ENCODE measurements at regions not wholly inside any gene's neighbourhood (a gene's known extent, or its start where the extent isn't known, plus 50 kb on each side); places are given as distances from the start of the nearest gene placed in this dataset.
"Not testable (repeated sequence)": the region's sequence is repeated elsewhere in the genome, so short reads cannot be mapped to it uniquely, and the experiment has no call there.

DNA sequence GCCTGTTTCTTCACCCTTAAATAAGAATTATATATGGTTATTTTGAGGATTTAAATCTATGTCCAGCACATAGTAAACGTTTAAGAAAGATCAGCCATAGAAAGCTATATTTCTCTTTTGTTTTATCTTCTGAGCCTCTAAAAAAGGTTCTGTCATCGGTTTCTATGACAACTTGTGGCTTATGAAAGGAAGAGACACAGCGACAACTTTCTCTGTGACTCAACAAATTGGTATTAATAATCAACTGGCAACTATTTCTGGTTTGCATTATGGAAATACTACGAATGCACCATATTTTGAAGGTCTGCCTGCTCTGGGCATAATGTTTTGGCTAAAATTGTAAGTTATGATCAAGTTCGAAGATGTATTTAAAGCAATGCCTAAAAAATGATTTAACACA is 751.0 kb downstream of the CD109 start:
- no peak for DNase-seq (ENCODE audit: low read depth)
- in situ Hi-C loops (cut with HindIII; ENCODE audit: low pct_unique_long_range_greater_than_20kb, low sequenced_read_pairs), result no loop called here

DNA sequence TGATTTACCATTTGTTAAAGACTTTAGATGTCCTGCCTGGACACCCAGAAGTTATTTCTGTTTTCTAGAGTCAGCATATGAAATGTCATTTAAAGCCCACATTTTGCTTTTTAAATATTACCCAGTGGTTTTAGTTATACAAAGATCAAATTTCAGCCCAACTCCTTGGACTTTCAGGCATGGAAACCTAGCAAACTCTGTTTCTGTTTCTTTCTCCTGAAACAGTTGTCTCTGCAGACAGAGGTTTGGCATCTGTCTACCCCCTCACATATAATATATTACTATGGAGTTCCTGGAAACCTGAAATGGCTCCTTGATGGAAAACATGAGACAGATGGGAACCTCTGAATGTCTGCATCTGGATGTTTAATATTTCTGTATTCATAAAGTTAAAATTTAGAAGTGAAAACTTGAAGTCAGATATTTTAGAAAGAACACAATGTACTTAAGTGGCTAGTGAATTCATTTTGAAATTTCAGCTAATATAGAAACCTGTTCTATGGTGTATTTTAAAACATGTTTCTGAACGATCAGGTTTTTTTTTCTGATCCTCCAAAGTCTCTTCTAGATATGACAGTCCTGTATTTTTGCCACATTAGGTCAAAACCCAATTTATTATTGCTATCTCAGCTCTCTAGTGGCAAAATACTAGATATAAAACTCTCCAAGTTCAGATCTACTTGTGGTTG is 743.3 kb downstream of the CD109 start:
- no peak for DNase-seq (ENCODE audit: low read depth)
- in situ Hi-C loops (cut with HindIII; ENCODE audit: low pct_unique_long_range_greater_than_20kb, low sequenced_read_pairs), result no loop called here

DNA sequence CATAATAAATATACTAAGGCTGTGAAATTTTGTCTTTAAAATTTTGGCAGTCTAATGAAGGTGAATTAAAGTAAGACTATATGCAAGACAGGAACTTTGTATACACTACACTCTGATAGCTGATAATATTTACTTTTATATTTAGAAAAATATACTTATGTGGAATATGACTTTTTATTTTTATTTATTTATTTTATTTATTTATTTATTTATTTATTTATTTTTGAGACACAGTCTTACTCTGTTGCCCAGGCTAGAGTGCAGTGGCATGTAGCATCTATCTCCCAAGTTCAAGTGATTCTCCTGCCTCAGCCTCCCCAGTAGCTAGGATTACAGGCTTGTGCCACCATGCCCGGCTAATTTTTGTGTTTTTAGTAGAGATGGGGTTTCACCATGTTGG is 742.4 kb downstream of the CD109 start:
- DNase-seq (ENCODE audit: low read depth); in situ Hi-C loops (cut with HindIII; ENCODE audit: low pct_unique_long_range_greater_than_20kb, low sequenced_read_pairs): not testable (repeated sequence)

DNA sequence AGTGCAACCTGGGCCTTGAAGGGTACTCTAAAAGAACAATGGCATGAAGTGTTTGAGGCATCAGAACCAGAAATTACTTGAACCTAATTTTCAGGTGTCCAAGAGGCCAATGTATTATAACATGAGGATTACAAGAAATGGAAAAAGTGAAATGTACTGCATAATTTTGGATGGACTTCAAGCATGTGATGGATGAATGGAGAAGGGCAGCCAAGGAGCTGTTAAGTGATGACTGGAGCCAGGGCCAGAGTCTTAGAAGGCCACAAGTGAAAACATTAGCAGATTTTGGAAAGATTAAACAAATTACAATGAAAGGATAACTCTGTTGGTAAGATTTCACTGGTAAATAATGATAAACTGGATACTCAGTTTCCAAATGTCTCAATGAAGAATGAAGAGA is 738.2 kb downstream of the CD109 start:
- in situ Hi-C loops (cut with HindIII; ENCODE audit: low pct_unique_long_range_greater_than_20kb, low sequenced_read_pairs), result no loop called here
- DNase-seq (ENCODE audit: low read depth), result no peak

DNA sequence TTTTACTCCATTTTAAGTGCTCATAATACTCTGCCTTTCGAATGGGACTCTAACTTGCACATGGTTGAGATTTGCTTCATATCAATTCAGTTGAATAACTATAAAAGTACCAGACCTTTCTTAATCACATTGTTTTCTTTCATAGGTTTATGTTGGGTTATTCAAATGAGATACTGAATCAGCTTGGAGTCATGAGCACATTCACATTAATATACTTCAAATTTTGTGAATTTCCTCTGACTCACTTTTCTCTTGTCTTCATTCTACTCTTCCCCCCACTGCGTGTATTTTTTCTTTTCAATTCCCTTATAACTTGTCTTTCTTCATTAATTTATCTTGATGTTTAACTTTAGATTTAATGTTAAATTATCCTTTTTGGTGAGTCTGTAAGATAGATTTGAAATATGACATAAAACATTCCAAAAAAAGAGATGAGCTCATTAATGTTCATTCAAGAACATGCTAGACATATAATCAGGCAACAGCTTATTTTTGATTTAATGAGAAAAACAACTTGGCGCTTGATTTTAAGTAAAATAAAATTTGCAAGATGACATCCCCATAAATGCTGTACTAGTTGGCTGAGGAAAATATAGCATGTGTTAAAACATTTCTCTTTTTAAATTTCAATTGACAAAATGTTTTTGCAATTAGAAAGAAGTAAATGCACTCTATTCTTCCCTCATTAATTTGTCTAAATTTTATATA is 736.0 kb downstream of the CD109 start:
- no peak for DNase-seq (ENCODE audit: low read depth)
- in situ Hi-C loops (cut with HindIII; ENCODE audit: low pct_unique_long_range_greater_than_20kb, low sequenced_read_pairs), result no loop called here

DNA sequence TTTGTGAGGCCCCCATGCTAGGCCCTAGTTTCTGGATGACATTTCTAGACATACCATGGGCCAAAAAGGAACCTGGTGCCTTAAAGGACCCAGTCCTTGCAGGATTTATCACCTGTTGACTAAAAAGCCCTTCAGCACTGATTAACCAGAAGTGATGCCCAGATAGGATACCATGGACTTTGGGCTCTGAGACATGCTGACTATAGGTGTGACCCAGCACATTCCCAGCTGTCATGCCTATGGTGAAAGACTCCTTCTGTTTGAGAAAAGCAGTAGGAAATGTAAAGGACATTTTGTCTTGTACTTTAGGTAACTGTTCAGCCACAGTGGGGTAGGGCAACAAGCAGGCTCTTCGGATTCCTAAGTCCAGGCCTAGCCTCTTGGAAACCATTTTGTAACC is 724.2 kb downstream of the CD109 start:
- in situ Hi-C loops (cut with HindIII; ENCODE audit: low pct_unique_long_range_greater_than_20kb, low sequenced_read_pairs), result no loop called here
- DNase-seq (ENCODE audit: low read depth), result no peak

DNA sequence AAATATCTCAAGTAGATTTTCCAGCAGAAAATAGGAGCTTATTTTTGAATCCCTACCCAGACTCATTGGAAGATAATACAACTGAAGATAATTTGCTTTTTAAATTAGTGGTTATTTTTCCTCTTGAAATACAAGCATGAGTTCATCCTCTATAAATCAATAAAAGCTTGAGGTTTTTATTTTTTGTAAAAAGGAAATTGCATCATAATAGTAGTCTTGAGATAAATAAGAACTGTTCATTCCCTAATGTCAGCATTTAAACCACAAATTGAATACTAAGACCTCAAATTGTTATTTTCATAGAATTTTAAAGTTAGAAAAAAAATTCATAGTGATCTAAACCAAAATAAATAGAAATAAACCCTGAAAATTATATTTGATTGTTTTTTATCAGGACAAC is 719.1 kb downstream of the CD109 start:
- DNase-seq (ENCODE audit: low read depth), result no peak
- in situ Hi-C loops (cut with HindIII; ENCODE audit: low pct_unique_long_range_greater_than_20kb, low sequenced_read_pairs), result no loop called here

DNA sequence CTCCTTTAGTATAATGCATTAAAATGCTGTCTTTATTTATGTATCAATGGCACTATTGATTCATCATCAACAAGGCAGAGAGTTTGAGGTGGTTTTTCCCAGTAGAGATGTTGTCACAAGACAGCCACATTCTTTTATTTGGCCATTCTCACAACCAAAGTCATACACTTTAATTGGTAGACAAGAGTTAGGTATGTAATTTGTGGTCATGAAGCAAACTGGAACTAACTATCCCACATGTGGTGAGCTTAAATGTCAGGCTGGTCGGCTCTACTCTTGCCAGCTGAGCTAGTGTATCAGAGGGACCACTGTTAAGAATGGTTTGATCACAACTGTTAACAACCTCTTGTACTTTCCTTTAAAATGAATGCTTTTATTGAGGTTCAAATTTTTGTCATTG is 714.6 kb downstream of the CD109 start:
- in situ Hi-C loops (cut with HindIII; ENCODE audit: low pct_unique_long_range_greater_than_20kb, low sequenced_read_pairs), result no loop called here
- no peak for DNase-seq (ENCODE audit: low read depth)

DNA sequence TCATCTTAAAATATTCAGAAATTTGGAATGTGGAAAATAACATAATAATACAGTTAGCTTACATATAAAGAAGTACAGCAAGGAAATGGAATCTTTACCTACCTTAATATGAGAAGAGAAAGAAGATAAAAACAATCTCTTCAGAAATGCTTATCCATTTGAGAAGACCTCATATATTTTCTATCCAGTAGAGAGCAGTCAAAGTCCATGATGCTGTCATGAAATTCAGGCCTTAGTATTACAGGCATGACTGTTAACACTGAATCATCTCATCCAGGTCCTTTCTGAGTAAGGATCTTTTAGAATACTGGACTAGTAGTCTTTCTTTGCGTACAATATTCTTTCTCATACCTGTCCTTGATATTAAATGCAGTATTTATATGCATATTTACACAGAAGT is 713.4 kb downstream of the CD109 start:
- peak; percentile 14 for DNase-seq (ENCODE audit: low read depth)
- in situ Hi-C loops (cut with HindIII; ENCODE audit: low pct_unique_long_range_greater_than_20kb, low sequenced_read_pairs), result no loop called here

DNA sequence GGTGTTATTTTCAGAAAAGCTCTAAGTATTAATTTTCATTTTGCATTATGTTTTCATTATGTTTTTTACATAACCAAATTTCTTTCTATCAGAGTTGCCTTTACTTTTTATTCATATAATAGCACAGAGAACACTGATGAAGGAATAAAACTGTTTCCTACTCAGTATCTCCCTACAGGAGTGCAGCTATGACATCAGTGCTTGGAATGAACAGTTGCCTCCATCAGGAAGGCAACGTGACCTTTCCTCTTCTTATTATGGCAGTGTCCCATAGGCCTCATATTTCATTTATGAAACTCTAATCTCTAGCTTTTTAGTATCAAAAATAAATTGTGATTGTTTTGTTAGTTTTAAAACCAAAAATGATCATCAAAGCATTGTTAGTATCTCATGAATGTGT is 712.8 kb downstream of the CD109 start:
- no peak for DNase-seq (ENCODE audit: low read depth)
- in situ Hi-C loops (cut with HindIII; ENCODE audit: low pct_unique_long_range_greater_than_20kb, low sequenced_read_pairs), result no loop called here

DNA sequence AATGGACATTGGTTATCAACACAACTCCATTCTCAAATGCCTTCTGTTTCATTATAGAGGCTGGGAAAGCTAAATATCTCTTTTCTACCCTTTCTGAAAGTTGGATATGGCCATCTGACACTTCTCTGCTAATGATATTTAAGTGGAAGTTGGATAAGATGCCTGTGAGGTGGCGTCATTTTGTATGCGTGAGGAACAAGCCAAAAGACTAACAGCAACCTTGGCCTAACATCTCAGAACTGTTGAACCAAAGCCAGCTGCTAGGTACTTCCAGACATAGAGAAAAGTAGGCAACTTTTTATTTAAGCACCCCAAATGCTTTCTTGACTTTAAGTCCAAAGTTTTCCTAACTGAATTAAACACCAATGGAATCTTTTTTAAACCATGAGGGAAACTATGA is 708.4 kb downstream of the CD109 start:
- DNase-seq (ENCODE audit: low read depth), result no peak
- in situ Hi-C loops (cut with HindIII; ENCODE audit: low pct_unique_long_range_greater_than_20kb, low sequenced_read_pairs), result no loop called here

DNA sequence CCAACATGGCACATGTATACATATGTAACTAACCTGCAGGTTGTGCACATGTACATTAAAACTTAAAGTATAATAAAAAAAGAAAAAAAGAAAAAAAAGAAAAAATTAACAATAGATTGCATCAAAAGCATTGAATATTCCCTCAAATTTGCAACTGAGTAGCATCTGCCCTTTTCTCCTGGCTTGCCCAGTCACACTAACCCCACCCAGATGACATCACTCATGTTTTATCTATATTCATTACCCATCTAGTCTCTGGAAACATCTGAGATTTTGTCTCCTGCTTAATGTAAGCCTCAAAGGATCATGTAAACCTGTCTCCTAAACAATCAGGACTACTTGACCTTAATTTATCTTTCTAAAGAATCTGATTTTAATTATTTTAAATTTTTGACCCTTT is 706.8 kb downstream of the CD109 start:
- DNase-seq (ENCODE audit: low read depth), result no peak
- in situ Hi-C loops (cut with HindIII; ENCODE audit: low pct_unique_long_range_greater_than_20kb, low sequenced_read_pairs), result no loop called here

DNA sequence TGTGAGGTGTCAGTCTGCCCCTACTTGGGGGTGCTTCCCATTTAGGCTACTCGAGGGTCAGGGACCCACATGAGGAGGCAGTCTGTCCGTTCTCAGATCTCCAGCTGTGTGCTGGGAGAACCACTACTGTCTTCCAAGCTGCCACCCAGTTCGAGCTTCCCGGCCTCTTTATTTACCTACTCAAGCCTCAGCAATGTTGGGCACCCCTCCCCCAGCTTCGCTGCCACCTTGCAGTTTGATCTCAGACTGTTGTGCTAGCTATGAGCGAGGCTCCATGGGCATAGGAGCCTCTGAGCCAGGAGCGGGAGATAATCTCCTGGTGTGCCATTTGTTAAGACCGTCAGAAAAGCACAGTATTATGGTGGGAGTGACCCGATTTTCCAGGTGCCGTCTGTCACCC is 682.4 kb downstream of the CD109 start:
- in situ Hi-C loops (cut with HindIII; ENCODE audit: low pct_unique_long_range_greater_than_20kb, low sequenced_read_pairs); DNase-seq (ENCODE audit: low read depth): not testable (repeated sequence)

DNA sequence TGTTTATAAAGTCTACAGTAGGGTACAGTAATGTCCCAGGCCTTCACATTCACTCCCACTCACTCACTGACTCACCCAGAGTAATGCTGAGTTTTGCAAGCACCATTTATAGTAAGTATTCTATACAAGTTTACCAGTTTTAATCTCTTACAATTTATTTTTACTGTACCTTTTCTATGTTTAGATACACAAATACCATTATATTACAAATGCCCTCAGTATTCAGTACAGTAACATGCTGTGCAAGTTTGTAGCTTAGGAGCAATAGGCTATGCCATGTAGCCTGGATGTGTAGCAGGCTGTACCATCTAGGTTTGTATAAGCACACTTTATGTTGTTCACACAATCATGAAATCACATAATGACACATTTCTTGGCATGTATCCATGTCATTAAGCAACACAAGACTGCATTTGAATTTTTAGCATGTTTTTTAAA is 673.6 kb downstream of the CD109 start:
- no peak for DNase-seq (ENCODE audit: low read depth)
- in situ Hi-C loops (cut with HindIII; ENCODE audit: low pct_unique_long_range_greater_than_20kb, low sequenced_read_pairs), result no loop called here

DNA sequence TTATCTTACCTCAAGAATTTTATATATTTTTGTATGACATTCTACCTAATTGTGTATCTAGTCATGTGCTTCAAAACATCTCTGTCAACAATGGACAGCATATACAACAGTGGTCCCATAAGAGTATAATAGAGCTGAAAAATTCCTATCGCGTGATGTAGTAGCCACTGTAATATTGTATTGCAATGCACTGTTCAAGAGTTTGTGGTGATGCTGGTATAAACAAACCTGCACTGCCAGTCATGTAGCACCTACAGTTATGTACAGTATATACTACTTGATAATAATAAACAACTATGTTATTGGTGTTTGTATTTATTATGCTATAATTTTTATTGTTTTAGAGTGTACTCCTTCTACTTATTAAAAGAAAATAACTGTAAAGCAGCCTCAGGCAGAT is 672.7 kb downstream of the CD109 start:
- in situ Hi-C loops (cut with HindIII; ENCODE audit: low pct_unique_long_range_greater_than_20kb, low sequenced_read_pairs), result no loop called here
- no peak for DNase-seq (ENCODE audit: low read depth)

DNA sequence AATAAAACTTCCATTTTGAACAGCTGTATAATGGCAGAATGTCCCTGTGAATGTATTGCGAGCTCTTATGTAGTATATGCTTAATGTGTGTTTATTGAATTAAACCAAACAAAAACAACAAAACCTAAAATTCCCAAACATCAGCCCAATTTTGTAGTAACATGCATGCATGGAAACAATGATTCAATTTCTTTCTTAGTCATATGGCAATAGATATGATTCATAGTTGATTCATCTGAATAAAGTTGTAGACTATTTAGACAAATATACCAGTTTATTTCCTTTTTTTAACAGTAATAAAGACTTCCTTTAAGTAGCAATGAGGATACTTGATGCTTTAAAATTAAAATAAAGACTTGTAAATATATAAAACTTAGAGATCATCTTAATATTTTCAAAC is 670.6 kb downstream of the CD109 start:
- in situ Hi-C loops (cut with HindIII; ENCODE audit: low pct_unique_long_range_greater_than_20kb, low sequenced_read_pairs), result no loop called here
- DNase-seq (ENCODE audit: low read depth), result no peak

DNA sequence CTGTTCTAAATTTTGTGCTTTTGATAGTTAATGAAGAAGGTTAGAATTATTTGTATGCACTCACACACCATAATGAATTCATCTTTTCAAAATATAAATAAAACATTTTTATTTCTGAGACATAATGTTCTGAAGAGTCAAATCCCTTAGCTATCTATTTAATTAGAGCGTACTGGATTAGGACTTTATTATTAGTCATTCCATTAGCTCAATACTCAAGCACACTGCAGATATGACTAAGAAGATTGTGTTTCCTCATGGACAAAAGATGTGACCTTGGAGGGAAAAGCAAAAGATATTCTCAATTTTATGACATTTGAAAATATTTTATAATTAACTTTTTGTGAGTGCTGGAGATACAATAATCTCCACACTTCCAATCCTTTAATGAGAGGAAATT is 666.4 kb downstream of the CD109 start:
- DNase-seq (ENCODE audit: low read depth), result no peak
- in situ Hi-C loops (cut with HindIII; ENCODE audit: low pct_unique_long_range_greater_than_20kb, low sequenced_read_pairs), result no loop called here

DNA sequence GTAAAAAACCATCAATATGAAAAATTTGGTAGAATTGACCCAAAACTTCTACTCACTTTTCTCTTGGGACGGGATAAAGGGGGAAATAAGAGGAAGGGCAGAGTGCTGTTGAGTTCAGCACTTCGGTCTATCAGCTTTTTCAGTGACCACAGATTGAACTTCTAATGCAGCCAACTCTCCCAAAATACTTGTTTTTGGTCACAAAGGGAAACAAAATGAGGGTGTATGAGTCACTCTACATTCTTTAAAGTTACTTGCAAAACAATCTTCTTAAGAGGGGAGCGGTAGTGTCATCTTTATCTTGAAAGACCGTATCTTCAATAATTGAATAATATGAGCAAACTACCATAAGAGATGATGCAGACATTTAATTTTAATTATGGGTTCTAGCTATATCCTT is 661.3 kb downstream of the CD109 start:
- no peak for DNase-seq (ENCODE audit: low read depth)

DNA sequence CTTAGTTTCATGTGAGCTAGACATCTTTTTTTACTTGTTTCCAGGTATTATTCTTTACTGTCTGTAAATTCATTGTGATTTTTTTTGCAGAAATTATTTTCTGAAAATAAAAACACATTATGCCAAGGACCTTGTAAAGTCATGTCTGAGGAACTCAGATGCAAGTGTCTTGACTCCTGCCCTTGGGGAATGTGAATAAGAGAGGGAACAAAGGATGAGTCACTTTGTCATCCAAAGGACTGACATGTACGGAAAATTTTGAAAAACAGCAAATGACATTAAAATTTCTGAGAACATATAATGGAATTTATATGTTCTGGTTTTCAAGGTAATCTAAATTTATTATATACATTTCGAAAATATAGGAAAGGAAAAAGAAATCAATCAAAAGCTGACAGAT is 660.4 kb downstream of the CD109 start:
- in situ Hi-C loops (cut with HindIII; ENCODE audit: low pct_unique_long_range_greater_than_20kb, low sequenced_read_pairs), result no loop called here
- DNase-seq (ENCODE audit: low read depth), result no peak

More for the DNA sequence above, 661.3 kb downstream of the CD109 start:
- in situ Hi-C loops (cut with HindIII; ENCODE audit: low pct_unique_long_range_greater_than_20kb, low sequenced_read_pairs), result no loop called here

DNA sequence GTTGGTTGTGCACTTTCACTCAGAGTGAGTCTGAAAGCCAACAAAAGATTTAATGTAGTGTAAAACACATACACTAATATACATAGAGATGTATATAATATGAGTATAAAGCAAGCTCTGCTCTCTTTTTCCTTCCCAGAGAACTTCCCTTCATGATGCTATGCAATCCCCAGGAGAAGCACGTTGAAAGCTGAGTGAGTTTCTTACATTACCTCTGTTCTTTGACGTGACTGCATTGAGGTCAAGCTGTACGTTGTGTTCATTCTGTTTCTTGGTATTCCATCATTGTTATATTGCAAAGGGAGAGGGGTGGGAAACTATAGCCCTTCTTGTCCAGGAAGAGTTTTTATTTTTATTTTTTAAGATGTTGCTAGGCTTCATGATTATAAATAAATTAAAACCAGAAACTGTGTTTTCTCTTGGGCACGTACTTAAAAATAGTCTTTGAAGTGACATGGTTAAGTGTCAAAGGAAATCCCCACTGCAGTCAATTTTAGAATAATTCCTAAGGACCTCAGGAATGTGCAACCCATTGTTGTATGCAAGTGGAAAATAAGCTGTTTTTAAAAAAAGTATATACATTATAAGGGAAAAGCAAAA is 651.0 kb downstream of the CD109 start:
- no peak for DNase-seq (ENCODE audit: low read depth)
- in situ Hi-C loops (cut with HindIII; ENCODE audit: low pct_unique_long_range_greater_than_20kb, low sequenced_read_pairs), result no loop called here
